IgD-negative memory B cell (primary cell): ENCODE measurements at regions not wholly inside any gene's neighbourhood (a gene's known extent, or its start where the extent isn't known, plus 50 kb on each side); places are given as distances from the start of the nearest gene placed in this dataset.
"Not testable (repeated sequence)": the region's sequence is repeated elsewhere in the genome, so short reads cannot be mapped to it uniquely, and the experiment has no call there.

Experiments
- H3K27ac Mint-ChIP-seq, 3 donors: one replicate each; pipeline ENCODE4 v1.8.0; 2020 to 2022; ENCODE audit warnings: mild to moderate bottlenecking in 3 of 3, mixed read lengths in 3 of 3, moderate library complexity in 1 of 3
- H3K27me3 Mint-ChIP-seq: one replicate; pipeline ENCODE4 v1.8.0; 2021; ENCODE audit warnings: mixed read lengths
- H3K36me3 Mint-ChIP-seq: one replicate; pipeline ENCODE4 v1.8.0; 2020; ENCODE audit warnings: mild to moderate bottlenecking, mixed read lengths
- H3K4me1 Mint-ChIP-seq, 3 donors: one replicate each; pipeline ENCODE4 v1.8.0; 2020 to 2022; ENCODE audit warnings: mixed read lengths in 3 of 3, mild to moderate bottlenecking in 1 of 3
- H3K4me3 Mint-ChIP-seq, 4 donors: one replicate each; pipeline ENCODE4 v1.8.0; 2020 to 2022; ENCODE audit warnings: mild to moderate bottlenecking in 4 of 4, mixed read lengths in 4 of 4, moderate library complexity in 3 of 4
- H3K9me3 Mint-ChIP-seq, 3 donors: one replicate each; pipeline ENCODE4 v1.8.0; 2020 to 2021; ENCODE audit warnings: mixed read lengths in 3 of 3, mild to moderate bottlenecking in 1 of 3

DNA sequence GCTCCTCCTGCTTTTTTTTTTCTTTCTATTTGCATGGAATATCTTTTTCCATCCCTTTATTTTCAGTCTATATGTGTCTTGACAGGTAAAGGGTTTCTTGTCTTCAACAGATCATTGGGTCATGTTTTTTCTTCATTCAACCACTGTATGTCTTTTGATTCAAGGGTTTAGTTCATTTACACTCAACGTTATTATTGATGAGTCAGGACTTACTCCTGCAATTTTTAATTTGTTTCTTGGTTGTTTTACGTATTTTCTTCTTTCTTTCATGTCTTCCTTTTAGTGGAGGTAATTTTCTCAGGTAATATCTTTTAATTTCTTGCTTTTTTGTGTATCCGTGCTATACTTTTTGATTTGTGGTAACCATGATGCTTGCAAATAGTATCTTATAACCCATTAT lies 429.1 kb upstream of the HTR1E start:
- Mint-ChIP-seq H3K9me3 (peaks cover 0 to 10% (median 5%) of the 10 kb centered on the region in 3 donors), H3K4me1 (no peaks in the 10 kb centered on the region), H3K4me3 (no peak overlapping the region), H3K27ac (no peak overlapping the region), H3K27me3 (no peaks in the 10 kb centered on the region), H3K36me3 (peaks cover 1% of the 10 kb centered on the region)

DNA sequence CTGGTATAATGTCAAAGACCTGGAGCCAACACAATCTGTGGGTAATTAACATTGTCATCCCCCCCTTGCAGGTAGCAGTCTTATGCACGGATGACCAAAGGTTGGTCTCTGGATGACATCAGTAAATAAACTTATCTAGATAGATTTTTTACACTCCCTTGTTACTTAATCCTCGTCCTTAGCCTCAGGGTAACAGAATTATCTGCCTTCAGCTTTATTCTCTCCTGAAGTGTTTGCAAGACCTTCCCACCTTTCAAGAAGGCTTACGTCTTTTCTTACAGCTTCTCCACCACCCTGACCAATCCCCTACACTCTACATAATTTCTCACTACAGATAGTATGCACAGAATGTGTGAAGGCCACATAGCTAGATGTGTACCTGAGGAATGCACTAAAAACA lies 434.8 kb upstream of the HTR1E start:
- H3K4me3 Mint-ChIP-seq = no peak overlapping the region
- H3K27ac Mint-ChIP-seq = no peak overlapping the region
- no peaks in the 10 kb centered on the region for H3K36me3 Mint-ChIP-seq
- H3K27me3 Mint-ChIP-seq = no peaks in the 10 kb centered on the region
- H3K4me1 Mint-ChIP-seq = no peaks in the 10 kb centered on the region
- peaks cover 2 to 9% (median 3%) of the 10 kb centered on the region in 3 donors for H3K9me3 Mint-ChIP-seq

DNA sequence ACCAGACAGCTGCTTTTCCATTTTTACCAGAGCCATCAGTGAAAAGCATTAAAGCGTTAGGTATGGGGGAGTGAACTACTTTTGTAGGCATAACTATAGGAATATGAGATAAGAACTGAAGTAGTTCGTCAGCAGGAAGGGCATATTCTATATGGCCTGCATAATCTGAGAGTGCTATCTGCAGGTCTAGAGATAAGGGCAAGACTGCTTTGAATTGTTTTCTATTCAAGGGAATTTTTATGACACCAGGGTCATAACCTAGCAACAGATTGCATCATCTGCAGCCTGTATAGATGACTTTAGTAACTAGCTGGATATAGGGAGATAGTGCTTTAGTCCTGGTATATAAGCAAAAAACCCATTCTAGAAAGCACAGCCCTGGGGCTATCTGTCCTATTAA lies 437.3 kb upstream of the HTR1E start:
- Mint-ChIP-seq H3K36me3 (no peaks in the 10 kb centered on the region), H3K27ac (no peak overlapping the region), H3K9me3 (peaks cover 4 to 9% (median 5%) of the 10 kb centered on the region in 3 donors), H3K27me3 (no peaks in the 10 kb centered on the region), H3K4me1 (no peaks in the 10 kb centered on the region), H3K4me3 (no peak overlapping the region)

DNA sequence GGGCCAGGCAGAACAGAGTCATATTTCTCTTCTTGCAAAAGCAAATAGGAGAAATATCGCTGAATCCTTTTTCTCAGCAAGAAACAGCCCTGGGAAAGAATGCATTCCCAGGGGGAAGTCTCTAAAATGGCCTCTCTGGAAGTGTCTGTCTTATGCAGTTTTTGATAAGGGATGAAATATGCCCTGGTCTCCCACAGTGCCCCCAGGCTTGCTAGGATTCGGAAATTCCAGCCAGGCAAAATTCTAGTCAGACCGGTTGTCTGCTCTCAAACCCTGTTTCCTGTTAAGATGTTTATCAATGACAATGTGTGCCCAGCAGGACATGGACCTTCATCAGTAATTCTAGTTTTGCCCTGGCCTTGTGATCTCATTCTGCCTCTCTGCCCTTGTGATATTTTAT lies 448.3 kb upstream of the HTR1E start:
- not testable (repeated sequence) for H3K27me3 Mint-ChIP-seq, H3K27ac Mint-ChIP-seq, H3K4me1 Mint-ChIP-seq, H3K36me3 Mint-ChIP-seq, H3K4me3 Mint-ChIP-seq
- H3K9me3 Mint-ChIP-seq = peaks cover 0 to 11% (median 1%) of the 10 kb centered on the region in 3 donors

DNA sequence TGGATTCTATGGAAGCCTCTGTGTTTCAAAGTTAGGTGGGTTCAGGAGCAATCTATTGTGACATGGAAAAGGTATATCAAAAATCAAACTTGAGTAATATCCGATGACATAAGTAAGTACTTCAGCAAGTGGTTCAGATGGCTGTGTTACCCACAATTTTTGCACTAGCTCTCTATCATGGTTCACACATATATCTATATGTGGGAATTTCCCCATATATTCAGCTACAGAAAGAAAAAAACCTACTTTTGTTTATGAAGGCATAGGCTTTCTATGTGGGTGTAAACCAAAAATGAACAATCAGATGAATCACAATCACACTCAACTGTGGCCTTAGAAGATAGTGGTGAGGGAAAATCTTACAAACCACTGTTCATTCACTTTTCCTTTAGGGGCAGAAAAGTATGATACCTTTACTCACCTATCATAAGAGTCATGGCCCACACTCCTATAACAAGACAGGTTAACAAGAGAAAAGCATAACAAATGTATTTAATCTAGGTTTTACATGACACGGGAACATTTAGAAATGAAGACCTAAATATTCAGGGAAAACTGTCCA lies 449.6 kb upstream of the HTR1E start:
- Mint-ChIP-seq H3K36me3 (no peaks in the 10 kb centered on the region), H3K4me3 (no peak overlapping the region), H3K4me1 (no peaks in the 10 kb centered on the region), H3K27me3 (no peaks in the 10 kb centered on the region), H3K9me3 (peaks cover 0 to 11% (median 1%) of the 10 kb centered on the region in 3 donors), H3K27ac (no peak overlapping the region)

DNA sequence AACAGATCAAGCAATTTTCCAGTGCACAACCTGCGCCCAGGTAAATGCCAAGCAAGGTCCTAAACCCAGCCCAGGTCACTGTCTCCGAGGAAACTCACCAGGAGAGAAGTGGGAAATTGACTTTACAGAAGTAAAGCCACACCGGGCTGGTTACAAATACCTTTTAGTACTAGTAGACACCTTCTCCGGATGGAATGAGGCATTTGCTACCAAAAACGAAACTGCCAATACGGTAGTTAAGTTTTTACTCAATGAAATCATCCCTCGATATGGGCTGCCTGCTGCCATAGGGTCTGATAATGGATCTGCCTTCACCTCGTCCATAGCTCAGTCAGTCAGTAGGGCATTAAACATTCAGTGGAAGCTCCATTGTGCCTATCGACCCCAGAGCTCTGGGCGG lies 459.0 kb upstream of the HTR1E start:
- not testable (repeated sequence) for H3K36me3 Mint-ChIP-seq, H3K9me3 Mint-ChIP-seq, H3K27ac Mint-ChIP-seq, H3K4me3 Mint-ChIP-seq, H3K27me3 Mint-ChIP-seq, H3K4me1 Mint-ChIP-seq

DNA sequence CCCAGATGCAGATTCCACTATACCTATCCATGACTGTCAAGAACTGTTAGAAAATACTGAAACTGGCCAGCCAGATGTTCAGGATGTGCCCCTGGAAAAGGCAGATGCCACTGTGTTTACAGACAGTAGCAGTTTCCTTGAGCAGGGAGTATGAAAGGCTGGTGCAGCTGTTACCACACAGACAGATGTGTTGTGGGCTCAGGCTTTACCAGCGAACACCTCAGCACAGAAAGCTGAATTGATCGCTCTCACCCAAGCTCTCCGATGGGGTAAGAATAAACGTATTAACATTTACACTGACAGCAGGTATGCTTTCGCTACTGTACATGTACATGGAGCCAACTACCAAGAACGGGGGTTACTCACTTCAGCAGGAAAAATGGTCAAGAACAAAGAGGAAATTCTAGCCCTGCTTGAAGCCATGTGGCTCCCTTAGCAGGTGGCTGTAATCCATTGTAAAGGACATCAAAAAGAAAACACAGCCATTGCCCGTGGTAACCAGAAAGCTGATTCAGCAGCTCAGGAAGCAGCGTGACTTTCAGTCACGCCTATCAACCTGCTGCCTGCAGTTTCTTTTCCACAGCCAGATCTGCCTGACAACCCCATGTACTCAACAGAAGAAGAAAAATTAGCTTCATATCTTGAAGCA lies 459.7 kb upstream of the HTR1E start:
- no peak overlapping the region for H3K27ac Mint-ChIP-seq
- H3K36me3 Mint-ChIP-seq = no peaks in the 10 kb centered on the region
- no peaks in the 10 kb centered on the region for H3K27me3 Mint-ChIP-seq
- peaks cover 0 to 7% (median 0%) of the 10 kb centered on the region in 3 donors for H3K9me3 Mint-ChIP-seq
- no peaks in the 10 kb centered on the region for H3K4me1 Mint-ChIP-seq
- H3K4me3 Mint-ChIP-seq = no peak overlapping the region

DNA sequence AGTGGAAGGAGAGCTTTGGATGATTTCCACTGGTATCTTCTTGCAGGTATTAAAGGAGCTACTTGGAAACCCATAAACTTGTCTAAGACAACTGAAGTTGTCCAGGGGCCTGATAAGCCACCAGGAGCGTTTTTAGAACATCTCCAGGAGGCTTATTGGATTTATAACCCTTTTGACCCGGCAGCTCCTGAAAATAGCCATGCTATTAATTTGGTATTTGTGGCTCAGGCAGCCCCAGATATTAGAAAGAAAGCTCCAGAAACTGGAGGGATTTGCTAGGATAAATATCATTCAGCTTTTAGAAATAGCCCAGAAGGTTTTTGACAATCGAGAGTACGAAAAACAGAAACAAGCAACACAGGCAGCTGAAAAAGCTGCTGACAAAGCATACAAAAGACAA lies 461.0 kb upstream of the HTR1E start:
- Mint-ChIP-seq H3K4me3 (no peak overlapping the region), H3K27ac (no peak overlapping the region), H3K27me3 (no peaks in the 10 kb centered on the region), H3K36me3 (no peaks in the 10 kb centered on the region), H3K4me1 (no peaks in the 10 kb centered on the region), H3K9me3 (peaks cover 0 to 7% (median 0%) of the 10 kb centered on the region in 3 donors)

DNA sequence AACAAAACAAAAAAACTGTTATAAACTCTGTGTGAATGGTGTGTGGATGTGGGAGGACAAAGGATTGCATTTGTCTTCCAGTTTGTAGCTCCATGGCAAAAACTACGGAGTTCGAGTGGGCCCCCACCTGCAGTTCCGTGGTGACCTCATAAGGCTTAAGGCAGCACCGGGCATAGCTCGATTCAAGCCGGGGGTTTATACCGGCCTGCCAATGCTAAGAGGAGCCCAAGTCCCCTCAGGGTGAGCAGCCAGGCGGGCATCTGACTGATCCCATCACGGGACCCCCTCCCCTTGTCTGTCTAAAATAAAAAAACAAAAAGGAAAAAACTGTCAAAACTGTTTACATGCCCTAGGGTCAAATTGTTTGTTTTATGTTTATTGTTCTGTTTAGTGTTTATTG lies 463.2 kb upstream of the HTR1E start:
- Mint-ChIP-seq H3K36me3 (no peaks in the 10 kb centered on the region), H3K27ac (no peak overlapping the region), H3K27me3 (no peaks in the 10 kb centered on the region), H3K4me3 (no peak overlapping the region), H3K9me3 (peaks cover 0 to 5% (median under 1%) of the 10 kb centered on the region in 3 donors), H3K4me1 (no peaks in the 10 kb centered on the region)

DNA sequence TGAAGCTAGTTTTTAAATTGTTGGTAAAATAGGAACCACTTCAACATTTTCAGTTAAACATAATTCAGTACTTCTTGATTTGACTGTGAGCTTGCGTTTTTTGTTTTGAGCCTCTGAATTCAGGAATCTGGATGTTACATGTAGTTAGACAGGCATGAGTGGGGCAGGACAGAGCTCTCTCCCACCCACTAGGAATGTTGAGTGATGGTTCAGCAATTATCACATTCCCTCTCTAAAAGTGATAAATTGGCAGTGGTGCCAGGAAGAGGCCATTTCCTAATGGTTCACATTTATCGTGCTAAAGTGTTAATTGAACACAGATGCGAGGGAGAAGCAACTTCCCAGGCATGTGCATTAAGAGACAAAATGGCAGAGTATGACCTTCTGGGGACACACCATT lies 465.5 kb upstream of the HTR1E start:
- no peaks in the 10 kb centered on the region for H3K27me3 Mint-ChIP-seq
- H3K4me3 Mint-ChIP-seq = no peak overlapping the region
- no peaks in the 10 kb centered on the region for H3K4me1 Mint-ChIP-seq
- peaks cover 1 to 5% (median 3%) of the 10 kb centered on the region in 3 donors for H3K9me3 Mint-ChIP-seq
- no peaks in the 10 kb centered on the region for H3K36me3 Mint-ChIP-seq
- H3K27ac Mint-ChIP-seq = no peak overlapping the region

DNA sequence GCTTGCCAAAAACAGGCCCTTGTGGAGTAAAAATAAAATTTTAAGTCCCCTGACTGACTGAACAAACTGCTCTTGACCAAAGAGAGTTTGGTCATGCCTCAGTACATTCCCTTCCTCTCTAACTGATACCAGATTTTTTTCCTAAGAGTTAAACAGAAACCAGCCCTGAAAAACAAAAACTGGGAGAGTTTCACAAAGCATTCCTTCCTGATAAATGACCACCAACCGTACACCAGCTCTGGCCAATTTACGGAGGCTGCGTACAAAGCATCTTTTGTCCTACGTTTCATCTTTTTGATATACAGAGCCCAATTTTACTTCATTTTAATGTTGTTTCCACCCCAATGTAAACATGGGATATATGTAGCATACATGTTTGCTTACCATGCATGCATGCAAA lies 477.4 kb upstream of the HTR1E start:
- no peaks in the 10 kb centered on the region for H3K36me3 Mint-ChIP-seq
- no peaks in the 10 kb centered on the region for H3K4me1 Mint-ChIP-seq
- H3K9me3 Mint-ChIP-seq = peaks cover 2 to 31% (median 3%) of the 10 kb centered on the region in 3 donors
- no peaks in the 10 kb centered on the region for H3K27me3 Mint-ChIP-seq
- H3K4me3 Mint-ChIP-seq = no peak overlapping the region
- no peak overlapping the region for H3K27ac Mint-ChIP-seq

DNA sequence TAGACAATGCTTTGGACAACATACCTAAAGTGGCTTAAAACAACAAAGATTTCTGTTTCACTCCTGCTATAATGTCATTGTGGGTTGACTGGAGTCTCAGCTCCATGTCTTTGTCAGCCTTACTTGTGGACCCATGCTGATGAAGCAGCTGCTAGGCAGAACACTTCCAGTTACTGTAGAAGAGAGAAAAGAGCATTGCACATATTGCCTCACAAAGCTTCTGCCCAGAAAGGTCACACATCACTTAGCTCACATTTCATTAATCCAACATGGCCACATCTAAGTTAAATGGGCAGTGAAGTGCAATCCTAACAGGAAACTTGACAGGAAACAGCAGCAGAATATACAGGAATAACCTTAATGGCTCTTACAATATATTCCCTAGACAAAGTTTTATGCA lies 480.5 kb upstream of the HTR1E start:
- H3K27ac Mint-ChIP-seq = no peak overlapping the region
- peaks cover 3 to 36% (median 7%) of the 10 kb centered on the region in 3 donors for H3K9me3 Mint-ChIP-seq
- peaks cover 2% of the 10 kb centered on the region for H3K36me3 Mint-ChIP-seq
- no peaks in the 10 kb centered on the region for H3K27me3 Mint-ChIP-seq
- H3K4me1 Mint-ChIP-seq = no peaks in the 10 kb centered on the region
- H3K4me3 Mint-ChIP-seq = no peak overlapping the region

DNA sequence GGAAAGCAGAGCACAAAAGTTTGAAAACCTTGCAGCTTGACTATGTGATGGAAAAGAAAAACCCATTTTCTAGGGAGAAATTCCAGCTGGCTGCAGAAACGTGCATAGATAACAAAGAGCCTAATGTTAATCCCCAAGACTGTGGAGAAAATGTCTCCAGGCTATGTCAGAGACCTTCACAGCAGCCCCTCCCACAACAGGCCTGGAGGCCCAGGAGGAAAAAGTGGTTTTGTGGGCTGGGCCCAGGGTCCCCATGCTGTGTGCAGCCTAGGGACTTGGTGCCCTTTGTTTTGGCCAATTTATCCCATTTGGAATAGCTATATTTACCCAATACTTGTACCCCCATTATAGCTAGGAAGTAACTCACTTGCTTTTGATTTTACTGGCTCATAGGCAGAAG lies 484.1 kb upstream of the HTR1E start:
- no peak overlapping the region for H3K27ac Mint-ChIP-seq
- H3K4me1 Mint-ChIP-seq = no peaks in the 10 kb centered on the region
- no peaks in the 10 kb centered on the region for H3K27me3 Mint-ChIP-seq
- peaks cover 2% of the 10 kb centered on the region for H3K36me3 Mint-ChIP-seq
- H3K4me3 Mint-ChIP-seq = no peak overlapping the region
- peaks cover 3 to 30% (median 6%) of the 10 kb centered on the region in 3 donors for H3K9me3 Mint-ChIP-seq

DNA sequence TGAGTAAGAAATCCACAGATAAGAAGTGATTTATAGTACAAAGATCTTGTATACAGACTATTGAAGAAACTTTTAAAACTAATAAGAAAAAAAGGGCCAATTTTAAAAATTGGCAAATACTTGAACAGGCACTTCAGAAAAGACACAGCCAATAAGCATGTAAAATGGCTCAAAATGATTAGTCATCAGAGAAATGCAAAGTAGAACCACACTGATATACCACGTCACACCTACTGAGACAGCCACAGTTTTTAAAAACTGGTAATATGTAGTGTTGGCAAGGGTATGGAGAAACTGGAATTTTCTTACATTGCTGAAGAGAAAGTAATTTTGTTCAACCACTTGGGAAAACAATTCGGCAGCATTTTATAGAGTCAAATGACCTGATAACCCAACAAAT lies 488.9 kb upstream of the HTR1E start:
- no peak overlapping the region for H3K4me3 Mint-ChIP-seq
- peaks cover 0 to 10% (median 2%) of the 10 kb centered on the region in 3 donors for H3K9me3 Mint-ChIP-seq
- H3K4me1 Mint-ChIP-seq = peaks cover 0 to 3% (median 0%) of the 10 kb centered on the region in 3 donors
- H3K27me3 Mint-ChIP-seq = no peaks in the 10 kb centered on the region
- no peak overlapping the region for H3K27ac Mint-ChIP-seq
- no peaks in the 10 kb centered on the region for H3K36me3 Mint-ChIP-seq

DNA sequence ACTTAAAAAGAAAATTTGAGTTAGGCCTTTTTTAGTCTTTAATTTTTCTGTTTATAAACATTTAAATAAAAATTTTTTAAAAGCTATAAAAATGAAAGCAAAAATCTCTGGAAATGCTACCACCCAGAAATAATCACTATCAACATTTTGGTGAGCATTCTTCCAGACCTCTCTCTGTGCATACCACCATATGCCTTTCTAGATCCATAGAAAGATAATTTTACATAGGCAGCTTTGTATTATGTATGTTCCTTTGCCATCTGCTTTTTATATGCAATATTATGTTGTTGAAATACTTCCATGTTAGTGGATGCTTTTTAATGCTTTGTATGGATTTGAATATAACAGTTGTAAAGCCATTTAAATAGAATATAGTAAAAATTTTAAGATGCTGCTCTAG lies 496.7 kb upstream of the HTR1E start:
- H3K27me3 Mint-ChIP-seq = no peaks in the 10 kb centered on the region
- peaks cover 0 to 9% (median 2%) of the 10 kb centered on the region in 3 donors for H3K9me3 Mint-ChIP-seq
- H3K4me3 Mint-ChIP-seq = no peak overlapping the region
- H3K4me1 Mint-ChIP-seq = no peaks in the 10 kb centered on the region
- H3K27ac Mint-ChIP-seq = no peak overlapping the region
- H3K36me3 Mint-ChIP-seq = no peaks in the 10 kb centered on the region

DNA sequence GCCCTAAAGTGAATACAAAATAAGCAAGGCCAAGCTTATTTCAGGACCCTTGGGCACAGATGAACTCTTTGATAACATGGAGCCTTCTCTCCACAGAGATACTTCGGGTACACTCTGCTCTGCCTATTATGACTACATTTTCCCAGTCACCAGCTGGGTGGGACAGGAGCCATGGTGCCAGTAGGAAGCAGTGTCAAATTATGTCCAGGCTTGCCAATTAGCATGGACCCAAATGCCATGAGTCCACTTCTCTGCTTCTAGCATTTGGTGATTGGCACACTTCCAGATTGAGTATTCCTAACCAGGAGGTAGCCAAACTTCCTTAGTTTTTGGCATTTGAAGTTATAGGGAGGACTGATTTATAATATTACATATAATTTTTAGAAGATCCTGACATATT lies 513.8 kb upstream of the HTR1E start:
- Mint-ChIP-seq H3K27me3 (peaks cover 1% of the 10 kb centered on the region), H3K4me3 (no peak overlapping the region), H3K36me3 (no peaks in the 10 kb centered on the region), H3K4me1 (no peaks in the 10 kb centered on the region), H3K27ac (no peak overlapping the region), H3K9me3 (peaks cover 0 to 4% (median 0%) of the 10 kb centered on the region in 3 donors)
